ENCODE measurements at regions not wholly inside any gene's neighbourhood (a gene's known extent, or its start where the extent isn't known, plus 50 kb on each side); places are given as distances from the start of the nearest gene placed in this dataset.

DNA sequence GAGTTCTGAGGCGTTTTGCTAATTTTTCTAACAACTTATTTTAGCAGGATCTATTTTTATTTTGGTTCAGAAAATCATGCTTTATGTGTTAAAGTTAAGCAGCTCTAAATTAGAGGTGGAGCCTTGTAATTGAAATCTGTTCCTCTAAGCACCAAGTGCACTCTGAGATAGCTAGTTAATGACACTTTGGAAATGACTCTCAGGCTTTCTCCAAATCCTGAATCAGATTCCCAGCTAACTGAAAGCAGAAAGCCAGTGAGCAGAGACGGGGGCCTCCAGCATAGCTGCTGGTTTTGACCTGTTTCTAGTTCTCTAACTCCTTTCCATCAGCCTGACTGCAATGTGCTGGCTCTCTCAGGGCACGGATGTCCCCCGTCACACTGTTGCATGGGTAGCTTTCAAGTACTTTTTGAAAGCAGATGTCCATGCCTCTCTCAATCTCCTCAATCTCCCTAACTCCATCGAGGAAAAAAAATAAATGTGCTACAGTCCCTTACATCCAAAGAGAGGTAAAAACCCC lies 326.5 kb downstream of the SATB2 start:
- 57% methylated on average over 5 of the region's 5 CpGs for WGBS
- H3K9me3 ChIP-seq: no peaks in the 10 kb centered on the region

DNA sequence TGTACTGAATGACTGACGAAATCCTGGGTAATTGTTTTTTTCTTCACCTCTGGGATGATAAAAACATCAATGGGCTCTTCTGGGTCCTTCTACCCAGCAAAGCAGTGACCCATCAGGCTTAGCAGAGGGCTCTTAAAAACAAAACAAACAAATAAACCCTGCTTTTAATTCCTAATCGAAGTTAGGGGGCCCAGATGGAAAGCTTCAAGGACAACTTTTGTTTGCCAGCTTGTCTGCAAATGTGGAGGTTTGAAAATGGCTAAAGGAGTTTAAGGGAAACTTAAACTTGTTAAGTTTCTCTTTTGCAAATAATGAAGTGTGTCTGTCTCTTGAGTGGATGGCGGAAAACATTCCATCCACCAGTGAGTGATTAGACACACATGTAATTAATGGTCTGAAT lies 327.2 kb downstream of the SATB2 start:
- H3K27ac ChIP-seq: no peak overlapping the region
- 51% methylated on average over 3 of the region's 3 CpGs for WGBS
- no peak overlapping the region for H3K4me3 ChIP-seq
- H3K4me1 ChIP-seq: no peaks in the 10 kb centered on the region
- H3K9me3 ChIP-seq: no peaks in the 10 kb centered on the region
- H3K36me3 ChIP-seq: no peaks in the 10 kb centered on the region
- TF ChIP-seq POLR2A (IDR thresholded peaks at IDR 0.05) (no peak), EP300 (IDR thresholded peaks at IDR 0.05) (no peak), POLR2AphosphoS5 (IDR thresholded peaks at IDR 0.05) (no peak)
- TF ChIP-seq, protein P1, sequence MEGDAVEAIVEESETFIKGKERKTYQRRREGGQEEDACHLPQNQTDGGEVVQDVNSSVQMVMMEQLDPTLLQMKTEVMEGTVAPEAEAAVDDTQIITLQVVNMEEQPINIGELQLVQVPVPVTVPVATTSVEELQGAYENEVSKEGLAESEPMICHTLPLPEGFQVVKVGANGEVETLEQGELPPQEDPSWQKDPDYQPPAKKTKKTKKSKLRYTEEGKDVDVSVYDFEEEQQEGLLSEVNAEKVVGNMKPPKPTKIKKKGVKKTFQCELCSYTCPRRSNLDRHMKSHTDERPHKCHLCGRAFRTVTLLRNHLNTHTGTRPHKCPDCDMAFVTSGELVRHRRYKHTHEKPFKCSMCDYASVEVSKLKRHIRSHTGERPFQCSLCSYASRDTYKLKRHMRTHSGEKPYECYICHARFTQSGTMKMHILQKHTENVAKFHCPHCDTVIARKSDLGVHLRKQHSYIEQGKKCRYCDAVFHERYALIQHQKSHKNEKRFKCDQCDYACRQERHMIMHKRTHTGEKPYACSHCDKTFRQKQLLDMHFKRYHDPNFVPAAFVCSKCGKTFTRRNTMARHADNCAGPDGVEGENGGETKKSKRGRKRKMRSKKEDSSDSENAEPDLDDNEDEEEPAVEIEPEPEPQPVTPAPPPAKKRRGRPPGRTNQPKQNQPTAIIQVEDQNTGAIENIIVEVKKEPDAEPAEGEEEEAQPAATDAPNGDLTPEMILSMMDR (IDR thresholded peaks at IDR 0.05): no peak
- no peak for DNase-seq (ENCODE audit: low spot score in 2 of 2)
- no peaks in the 10 kb centered on the region for H3K27me3 ChIP-seq

More for the DNA sequence above, 326.5 kb downstream of the SATB2 start:
- Histone ChIP-seq H3K27ac (no peak overlapping the region), H3K4me1 (no peaks in the 10 kb centered on the region), H3K27me3 (no peaks in the 10 kb centered on the region), H3K36me3 (no peaks in the 10 kb centered on the region), H3K4me3 (no peak overlapping the region)
- no peak for TF ChIP-seq EP300 (IDR thresholded peaks at IDR 0.05)
- TF ChIP-seq POLR2AphosphoS5 (IDR thresholded peaks at IDR 0.05): no peak
- TF ChIP-seq, protein P1 (IDR thresholded peaks at IDR 0.05): no peak
- no peak for TF ChIP-seq POLR2A (IDR thresholded peaks at IDR 0.05)
- DNase-seq (ENCODE audit: low spot score in 2 of 2): no peak

DNA sequence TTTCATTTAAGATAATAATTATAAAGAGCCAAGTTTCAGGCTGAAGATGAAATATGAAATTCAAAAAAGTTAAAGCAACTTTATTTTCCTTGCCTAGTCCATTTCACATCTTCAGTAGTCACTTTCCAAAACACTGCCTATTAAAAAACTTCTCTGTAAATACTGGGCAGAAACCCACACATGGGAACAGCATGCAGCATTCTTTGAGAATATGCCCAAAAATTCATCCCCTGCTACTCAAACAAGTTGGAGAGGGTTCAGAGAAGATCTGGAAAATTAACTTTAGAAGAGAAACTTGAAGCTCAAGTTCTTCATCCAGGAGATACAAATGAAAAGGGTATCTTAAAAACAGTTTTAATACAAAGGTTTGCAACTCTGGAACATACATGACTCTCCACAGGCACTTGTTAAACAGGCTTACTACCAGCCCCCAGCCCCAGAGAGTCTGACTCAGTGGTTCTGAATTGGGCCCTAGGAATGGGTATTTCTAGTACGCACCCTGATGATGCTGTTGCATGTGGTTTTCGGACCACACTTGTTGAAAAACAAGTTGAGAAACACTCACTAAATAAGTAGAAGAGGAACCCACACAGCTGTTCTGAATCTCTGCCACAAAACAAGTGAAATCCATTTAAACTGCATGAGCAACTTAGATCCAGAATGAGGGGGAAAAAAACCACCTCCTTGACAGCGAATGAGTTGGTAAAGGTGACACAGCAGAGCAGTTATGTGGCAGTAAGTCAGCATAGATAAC lies 329.1 kb downstream of the SATB2 start:
- Histone ChIP-seq H3K4me1 (no peaks in the 10 kb centered on the region), H3K36me3 (no peaks in the 10 kb centered on the region), H3K4me3 (no peak overlapping the region), H3K27me3 (no peaks in the 10 kb centered on the region), H3K9me3 (no peaks in the 10 kb centered on the region), H3K27ac (no peak overlapping the region)
- WGBS: 70% methylated on average over 3 of the region's 3 CpGs
- no peak for DNase-seq (ENCODE audit: low spot score in 2 of 2)
- TF ChIP-seq POLR2A (IDR thresholded peaks at IDR 0.05) (no peak), EP300 (IDR thresholded peaks at IDR 0.05) (no peak), POLR2AphosphoS5 (IDR thresholded peaks at IDR 0.05) (no peak)
- TF ChIP-seq, protein P1 (IDR thresholded peaks at IDR 0.05): no peak

DNA sequence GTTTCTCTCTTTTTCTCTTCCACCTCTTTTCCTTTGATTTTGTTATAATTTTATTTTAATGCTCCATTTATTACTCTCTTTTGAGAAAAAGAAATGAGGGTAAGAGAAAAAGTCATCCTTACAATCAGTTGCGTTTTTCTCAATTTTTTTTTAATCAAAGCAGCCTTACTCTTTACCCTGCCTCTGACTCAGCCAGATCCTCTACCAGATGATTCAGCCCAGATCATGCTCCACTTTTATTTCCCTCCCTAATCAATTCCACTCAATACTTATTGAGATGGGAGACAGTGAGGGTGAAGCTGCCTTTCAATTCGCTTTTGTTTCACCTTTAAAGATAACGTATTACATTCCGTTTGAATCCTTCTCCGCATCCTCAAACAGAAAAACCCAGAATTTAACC lies 337.9 kb downstream of the SATB2 start:
- TF ChIP-seq POLR2AphosphoS5 (IDR thresholded peaks at IDR 0.05) (no peak), POLR2A (IDR thresholded peaks at IDR 0.05) (no peak), EP300 (IDR thresholded peaks at IDR 0.05) (no peak)
- TF ChIP-seq, protein P1 (IDR thresholded peaks at IDR 0.05): no peak
- 79% methylated on average over 5 of the region's 5 CpGs for WGBS
- Histone ChIP-seq H3K27ac (no peak overlapping the region), H3K9me3 (no peaks in the 10 kb centered on the region), H3K4me1 (no peaks in the 10 kb centered on the region), H3K36me3 (no peaks in the 10 kb centered on the region), H3K27me3 (no peaks in the 10 kb centered on the region), H3K4me3 (no peak overlapping the region)
- DNase-seq (ENCODE audit: low spot score in 2 of 2): no peak

DNA sequence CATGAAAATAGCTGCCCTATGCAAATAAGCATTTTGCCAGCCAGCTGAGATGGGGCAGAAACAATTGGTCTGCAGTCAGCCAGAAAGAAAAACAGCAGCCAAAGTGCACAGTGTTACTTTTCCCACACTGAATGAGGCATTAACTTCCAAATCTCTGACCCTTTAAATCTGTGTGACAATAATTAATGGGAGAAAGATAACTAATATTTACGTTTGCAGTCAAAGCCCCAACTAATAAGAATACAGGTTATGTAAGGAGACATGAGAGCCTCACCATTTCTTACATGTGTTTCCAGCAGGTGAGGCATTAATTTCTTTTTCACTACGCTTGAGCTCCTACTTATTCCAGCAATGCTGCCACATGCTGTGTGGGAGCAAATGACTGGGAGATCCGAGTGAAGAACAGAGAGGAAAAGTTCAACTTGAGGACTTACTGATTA lies 339.0 kb downstream of the SATB2 start:
- no peaks in the 10 kb centered on the region for H3K36me3 ChIP-seq

More for the DNA sequence above, 339.0 kb downstream of the SATB2 start:
- no peak overlapping the region for H3K27ac ChIP-seq
- no peak overlapping the region for H3K4me3 ChIP-seq
- H3K27me3 ChIP-seq: no peaks in the 10 kb centered on the region
- WGBS: 70% methylated on average over 3 of the region's 3 CpGs
- H3K4me1 ChIP-seq: no peaks in the 10 kb centered on the region
- DNase-seq (ENCODE audit: low spot score in 2 of 2): no peak
- H3K9me3 ChIP-seq: no peaks in the 10 kb centered on the region
- TF ChIP-seq, protein P1 (IDR thresholded peaks at IDR 0.05): no peak
- TF ChIP-seq POLR2A (IDR thresholded peaks at IDR 0.05): no peak
- no peak for TF ChIP-seq EP300 (IDR thresholded peaks at IDR 0.05)
- TF ChIP-seq POLR2AphosphoS5 (IDR thresholded peaks at IDR 0.05): no peak

Data from suprapubic skin (tissue), 4 donors.